ENCODE measurements at regions not wholly inside any gene's neighbourhood (a gene's known extent, or its start where the extent isn't known, plus 50 kb on each side); places are given as distances from the start of the nearest gene placed in this dataset.

GRCh38 chr5:173435447-173435846 lies 107.2 kb upstream of the STC2 start:
- H3K4me3 Mint-ChIP-seq (ENCODE audit: unreplicated experiment), result no peak overlapping the region
- no peak for TF ChIP-seq CTCF (IDR thresholded peaks at IDR 0.05; ENCODE audit: unreplicated experiment)
- H3K27ac Mint-ChIP-seq (ENCODE audit: low read depth, unreplicated experiment), result no peak overlapping the region
- H3K27me3 Mint-ChIP-seq (ENCODE audit: insufficient read depth, unreplicated experiment), result no peaks in the 10 kb centered on the region
- DNase-seq (ENCODE audit: unreplicated experiment), result no peak
- no peaks in the 10 kb centered on the region for H3K36me3 Mint-ChIP-seq (ENCODE audit: insufficient read depth, unreplicated experiment)
- no peaks in the 10 kb centered on the region for H3K4me1 Mint-ChIP-seq (ENCODE audit: insufficient read depth, unreplicated experiment)
- H3K9me3 Mint-ChIP-seq (ENCODE audit: unreplicated experiment), result no peaks in the 10 kb centered on the region
- ChIA-PET POLR2A (no interaction called here), CTCF (no interaction called here)
- BruUV-seq (replicated peaks), result no TSS peak
- intact Hi-C loops (cut with micrococcal nuclease), result no loop called here

DNA sequence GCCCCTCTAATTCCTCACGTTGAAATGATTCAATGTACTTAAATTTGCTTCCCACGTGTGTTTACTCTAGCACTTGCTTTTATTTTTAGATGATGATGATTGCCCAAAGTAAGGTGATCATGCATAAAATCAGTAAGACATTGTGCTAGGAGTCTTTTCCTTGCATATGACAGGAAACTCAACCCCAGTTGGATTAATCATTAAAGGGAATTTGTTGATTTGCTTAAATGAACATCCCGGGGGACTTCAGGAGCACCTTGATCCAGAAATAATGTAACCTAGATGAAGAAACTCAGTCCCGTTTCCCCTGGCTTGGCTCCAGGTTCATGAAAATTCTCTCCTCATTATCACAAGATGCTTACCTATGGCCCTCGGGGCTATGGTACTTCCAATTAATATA lies 106.1 kb upstream of the STC2 start:
- intact Hi-C loops (cut with micrococcal nuclease), result no loop called here
- H3K27me3 Mint-ChIP-seq (ENCODE audit: insufficient read depth, unreplicated experiment), result no peaks in the 10 kb centered on the region
- ChIA-PET CTCF (no interaction called here), POLR2A (no interaction called here)
- H3K4me1 Mint-ChIP-seq (ENCODE audit: insufficient read depth, unreplicated experiment), result peaks cover 5% of the 10 kb centered on the region
- DNase-seq (ENCODE audit: unreplicated experiment), result no peak
- H3K9me3 Mint-ChIP-seq (ENCODE audit: unreplicated experiment), result no peaks in the 10 kb centered on the region
- BruUV-seq (replicated peaks), result no TSS peak
- TF ChIP-seq CTCF (IDR thresholded peaks at IDR 0.05; ENCODE audit: unreplicated experiment), result no peak
- no peak overlapping the region for H3K27ac Mint-ChIP-seq (ENCODE audit: low read depth, unreplicated experiment)
- H3K4me3 Mint-ChIP-seq (ENCODE audit: unreplicated experiment), result no peak overlapping the region
- H3K36me3 Mint-ChIP-seq (ENCODE audit: insufficient read depth, unreplicated experiment), result no peaks in the 10 kb centered on the region

DNA sequence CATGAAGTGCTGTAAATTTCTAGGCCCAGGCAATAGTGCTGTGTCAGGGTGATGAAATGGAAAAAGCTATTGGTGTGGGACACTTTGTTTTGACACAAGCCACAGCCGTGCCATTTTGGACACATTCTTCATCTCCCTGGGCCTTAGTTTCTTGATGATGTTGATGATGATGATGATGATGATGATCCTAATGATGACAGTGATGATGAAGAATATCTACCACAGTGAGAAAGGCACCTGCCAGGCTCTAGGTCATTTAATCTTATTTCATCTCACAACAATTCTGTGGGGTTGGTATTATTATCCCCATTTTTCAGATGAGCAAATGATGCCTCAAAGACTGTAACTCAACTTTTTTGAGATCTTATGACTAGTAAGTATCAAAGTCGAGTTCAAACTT lies 102.2 kb upstream of the STC2 start:
- no peak overlapping the region for H3K4me3 Mint-ChIP-seq (ENCODE audit: unreplicated experiment)
- intact Hi-C loops (cut with micrococcal nuclease), result no loop called here
- no peak for DNase-seq (ENCODE audit: unreplicated experiment)
- H3K9me3 Mint-ChIP-seq (ENCODE audit: unreplicated experiment), result no peaks in the 10 kb centered on the region
- BruUV-seq (replicated peaks), result no TSS peak
- H3K36me3 Mint-ChIP-seq (ENCODE audit: insufficient read depth, unreplicated experiment), result no peaks in the 10 kb centered on the region
- POLR2A ChIA-PET, result no interaction called here
- peaks cover 5% of the 10 kb centered on the region for H3K4me1 Mint-ChIP-seq (ENCODE audit: insufficient read depth, unreplicated experiment)
- CTCF ChIA-PET, result interaction anchor here (0.6 to 1.0 kb wide), 3 partner anchors 11 to 1056 kb away, joined by 3 read pairs; no protein-coding TSS in a partner anchor
- no peaks in the 10 kb centered on the region for H3K27me3 Mint-ChIP-seq (ENCODE audit: insufficient read depth, unreplicated experiment)
- no peak for TF ChIP-seq CTCF (IDR thresholded peaks at IDR 0.05; ENCODE audit: unreplicated experiment)
- H3K27ac Mint-ChIP-seq (ENCODE audit: low read depth, unreplicated experiment), result no peak overlapping the region

- no peaks in the 10 kb centered on the region for H3K27me3 Mint-ChIP-seq (ENCODE audit: insufficient read depth, unreplicated experiment)
- CTCF ChIA-PET, result interaction anchor here (1.0 kb wide), 2 partner anchors 10 to 103 kb away, joined by 3 read pairs; no protein-coding TSS in a partner anchor
Measured at GRCh38 chr5:173429489-173430150, 101.4 kb upstream of the STC2 start.

More at GRCh38 chr5:173429489-173430150, 101.4 kb upstream of the STC2 start:
- DNase-seq (ENCODE audit: unreplicated experiment), result no peak
- Mint-ChIP-seq H3K4me1 (ENCODE audit: insufficient read depth, unreplicated experiment) (peaks cover 5% of the 10 kb centered on the region), H3K36me3 (ENCODE audit: insufficient read depth, unreplicated experiment) (no peaks in the 10 kb centered on the region), H3K9me3 (ENCODE audit: unreplicated experiment) (no peaks in the 10 kb centered on the region), H3K27ac (ENCODE audit: low read depth, unreplicated experiment) (no peak overlapping the region), H3K4me3 (ENCODE audit: unreplicated experiment) (no peak overlapping the region)
- TF ChIP-seq CTCF (IDR thresholded peaks at IDR 0.05; ENCODE audit: unreplicated experiment), result no peak
- no TSS peak for BruUV-seq (replicated peaks)
- POLR2A ChIA-PET, result interaction anchor here (1.1 kb wide), 1 partner anchor 11 kb away, joined by 3 read pairs; no protein-coding TSS in a partner anchor
- intact Hi-C loops (cut with micrococcal nuclease), result no loop called here

Measured in MCF 10A (cell line).